ENCODE measurements at regions not wholly inside any gene's neighbourhood (a gene's known extent, or its start where the extent isn't known, plus 50 kb on each side); places are given as distances from the start of the nearest gene placed in this dataset.

DNA sequence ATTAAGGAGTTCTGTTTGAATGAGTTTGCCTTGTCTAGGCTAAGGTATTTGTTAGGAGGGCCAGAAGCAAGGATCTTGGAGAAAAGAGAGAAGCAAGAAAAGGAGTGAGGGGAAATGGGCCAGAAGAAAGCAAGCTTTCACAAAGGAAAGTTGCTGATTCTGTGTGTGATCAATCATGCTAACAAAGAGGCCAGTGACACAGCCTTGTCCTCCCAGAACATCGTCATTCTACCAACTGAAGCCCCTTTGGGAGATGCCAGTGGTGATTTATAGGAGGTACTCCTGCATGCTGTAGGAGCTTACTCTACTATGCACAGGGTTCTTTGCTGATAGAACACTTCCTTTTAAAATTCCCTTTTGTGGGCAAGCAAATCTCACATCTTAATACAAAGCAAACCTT lies 449.2 kb upstream of the SPRED2 start:
- no peak for FAIRE-seq

GRCh38 chr2:65880436-65880835 lies 448.0 kb upstream of the SPRED2 start:
- FAIRE-seq, result no peak

DNA sequence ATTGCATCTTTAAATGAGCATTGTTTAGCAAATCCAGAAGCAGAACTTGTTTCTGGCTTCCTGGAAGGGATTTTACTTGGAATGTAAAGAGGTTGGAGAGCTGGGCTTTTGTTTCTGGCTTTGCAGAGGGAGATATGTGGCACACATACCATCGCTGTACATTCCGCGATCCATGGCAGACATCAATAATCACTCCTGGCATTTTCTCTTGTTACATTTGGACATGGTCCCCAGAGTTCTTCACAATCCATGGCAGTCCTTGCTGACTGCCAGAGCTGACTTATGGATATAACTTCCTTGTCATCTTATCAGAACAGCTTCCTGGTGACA lies 445.6 kb upstream of the SPRED2 start:
- FAIRE-seq, result no peak

DNA sequence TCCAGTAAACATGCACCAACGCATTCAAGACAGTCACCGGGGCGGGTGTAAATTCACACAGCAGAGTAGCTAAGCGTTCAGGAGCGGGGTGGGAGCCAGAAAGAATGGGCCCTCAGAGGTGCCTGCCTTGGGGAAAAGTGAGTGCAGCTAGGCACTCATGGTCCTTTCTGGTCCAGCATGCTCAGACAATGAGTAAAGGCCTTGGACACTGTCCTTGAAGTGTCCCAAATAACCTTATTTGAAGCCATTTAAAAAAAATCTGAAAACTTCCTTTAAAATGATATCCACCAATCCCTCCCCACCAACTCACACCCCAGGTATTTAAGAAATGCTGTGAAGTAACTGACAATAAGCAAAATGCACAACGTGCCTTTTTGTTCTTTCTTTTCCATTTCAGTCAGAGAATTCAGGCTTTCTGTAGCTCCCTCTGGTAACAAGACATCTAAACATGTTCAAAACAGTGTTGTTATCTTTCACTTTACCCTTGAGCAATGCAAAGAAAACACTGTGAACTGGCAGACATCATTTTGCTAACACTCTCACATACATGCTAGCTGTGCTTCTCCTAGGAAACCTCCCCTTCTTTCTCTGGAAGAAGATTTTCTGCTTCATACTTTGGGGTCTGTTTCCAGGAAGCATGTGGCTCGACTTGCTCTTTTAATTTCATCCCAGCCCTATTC lies 445.1 kb upstream of the SPRED2 start:
- FAIRE-seq, result no peak

- no peak for FAIRE-seq
These were observed 443.7 kb upstream of the SPRED2 start for GRCh38 chr2:65876114-65876513.

GRCh38 chr2:65870826-65871225 lies 438.4 kb upstream of the SPRED2 start:
- FAIRE-seq, result no peak

GRCh38 chr2:65869296-65869695 lies 436.9 kb upstream of the SPRED2 start:
- FAIRE-seq, result no peak

DNA sequence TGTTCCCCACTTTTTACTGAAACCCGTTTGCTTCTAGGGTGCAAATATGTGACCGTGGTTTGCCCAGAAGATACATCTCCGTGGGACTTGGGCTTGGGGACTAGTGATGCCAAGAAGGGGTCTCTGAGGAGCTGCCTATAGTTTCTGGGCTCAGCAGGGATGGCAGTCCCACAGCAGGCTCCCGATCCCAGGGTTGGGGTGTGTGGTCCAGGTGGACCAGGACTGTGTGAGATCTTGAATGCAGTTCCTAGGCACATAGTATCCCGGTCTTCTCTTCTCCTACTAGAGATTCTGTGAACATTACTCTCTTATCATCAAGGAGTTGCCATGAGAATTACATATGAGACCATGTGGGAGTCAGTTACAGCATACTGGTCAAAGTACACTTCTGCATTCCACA lies 435.8 kb upstream of the SPRED2 start:
- no peak for FAIRE-seq

DNA sequence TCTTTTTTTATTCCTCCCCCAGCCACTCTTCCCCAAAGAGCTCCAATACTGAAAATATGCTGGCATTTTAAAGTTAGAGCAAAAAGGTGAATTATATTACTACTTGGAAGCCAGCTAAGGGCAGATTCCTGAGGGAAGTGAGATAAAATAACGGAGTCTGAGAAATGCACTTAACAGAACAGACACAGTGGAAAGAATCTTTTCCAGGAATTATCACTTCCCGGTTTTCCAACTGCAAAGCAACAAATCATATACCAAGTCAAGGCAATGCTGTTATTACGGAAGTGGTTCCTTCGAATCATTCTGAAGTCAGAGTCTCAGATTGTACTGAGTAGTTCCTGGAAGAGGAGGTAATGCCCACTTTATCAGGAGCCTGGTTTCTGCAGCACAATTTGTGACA lies 435.0 kb upstream of the SPRED2 start:
- no peak for FAIRE-seq

- no peak for FAIRE-seq
These were observed 433.7 kb upstream of the SPRED2 start for GRCh38 chr2:65866148-65866547.

DNA sequence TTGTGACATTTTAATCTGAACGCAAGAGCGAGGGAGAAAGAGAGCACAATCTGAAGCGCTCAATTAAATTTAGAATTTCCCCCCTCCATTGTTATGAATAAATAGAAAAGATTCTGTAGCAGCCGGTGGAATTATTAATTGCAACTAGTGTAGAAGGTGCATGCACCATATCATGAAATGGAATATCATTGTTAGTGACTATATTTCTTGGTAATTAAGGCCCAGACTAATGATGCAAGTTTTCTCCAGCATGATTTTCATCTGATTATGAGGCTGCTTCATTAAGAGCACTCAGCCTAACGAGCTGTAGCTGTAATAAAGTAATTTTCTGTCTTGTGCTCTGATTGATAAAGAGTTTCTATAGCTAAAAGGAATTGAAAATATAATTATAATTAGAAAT lies 432.2 kb upstream of the SPRED2 start:
- FAIRE-seq, result no peak

DNA sequence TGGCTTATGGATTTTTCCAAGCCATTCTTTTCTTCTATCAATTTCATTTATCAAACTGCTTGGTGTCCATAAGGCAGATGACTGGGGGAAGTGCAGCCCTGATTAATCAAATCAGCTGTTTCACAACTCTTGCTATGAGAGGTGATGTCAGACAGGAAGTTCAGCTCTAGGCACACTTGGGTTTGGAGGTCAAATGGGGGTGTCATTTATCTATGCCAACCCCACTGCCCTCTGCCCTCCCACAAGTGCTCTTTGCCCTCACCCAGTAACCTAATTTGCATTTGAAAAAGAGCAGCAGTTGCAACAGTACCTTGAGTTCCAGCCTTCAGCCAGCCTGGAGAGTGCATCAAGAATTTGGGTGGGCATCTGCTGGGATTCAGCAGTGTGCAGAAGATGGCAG lies 431.3 kb upstream of the SPRED2 start:
- FAIRE-seq, result no peak

- no peak for FAIRE-seq
These were observed 424.5 kb upstream of the SPRED2 start for GRCh38 chr2:65856928-65857327.

DNA sequence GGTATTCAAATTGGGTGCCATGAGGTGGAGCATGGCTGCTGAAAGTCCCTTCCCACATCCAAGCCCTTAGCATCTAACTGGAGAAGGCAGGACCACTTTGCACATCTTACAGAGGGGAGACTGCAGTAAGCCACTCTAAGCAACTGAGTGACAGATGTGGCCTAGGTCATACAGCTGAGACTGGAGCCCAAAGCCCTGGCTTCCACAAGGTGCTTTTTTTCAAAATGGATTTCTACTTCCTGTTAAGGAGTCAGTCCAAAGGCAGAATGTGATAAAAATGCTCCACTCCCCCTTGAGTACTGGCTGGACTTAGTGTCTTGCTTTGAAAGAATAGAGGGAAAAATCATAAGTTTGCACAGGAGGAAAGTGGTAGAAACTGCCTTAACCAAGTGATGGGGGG lies 424.0 kb upstream of the SPRED2 start:
- no peak for FAIRE-seq

DNA sequence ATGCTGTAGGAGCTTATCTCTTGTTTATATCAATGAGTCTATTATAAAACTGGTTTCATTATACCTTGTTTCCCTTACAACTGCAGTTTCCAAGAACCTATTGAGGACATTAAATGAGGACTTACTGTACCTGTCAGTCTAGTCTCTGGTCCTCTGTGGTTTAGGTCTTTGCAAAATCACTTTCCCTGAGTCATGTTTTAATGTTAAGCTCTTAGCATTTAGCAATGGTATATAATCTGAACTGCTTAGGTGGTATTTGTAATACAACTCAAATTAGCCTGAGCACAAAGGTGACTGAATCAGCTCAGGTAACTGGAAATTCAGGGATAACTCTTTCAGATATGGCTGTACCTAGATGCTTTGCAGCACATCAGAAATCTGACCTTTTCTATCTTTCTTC lies 418.3 kb upstream of the SPRED2 start:
- FAIRE-seq, result no peak

DNA sequence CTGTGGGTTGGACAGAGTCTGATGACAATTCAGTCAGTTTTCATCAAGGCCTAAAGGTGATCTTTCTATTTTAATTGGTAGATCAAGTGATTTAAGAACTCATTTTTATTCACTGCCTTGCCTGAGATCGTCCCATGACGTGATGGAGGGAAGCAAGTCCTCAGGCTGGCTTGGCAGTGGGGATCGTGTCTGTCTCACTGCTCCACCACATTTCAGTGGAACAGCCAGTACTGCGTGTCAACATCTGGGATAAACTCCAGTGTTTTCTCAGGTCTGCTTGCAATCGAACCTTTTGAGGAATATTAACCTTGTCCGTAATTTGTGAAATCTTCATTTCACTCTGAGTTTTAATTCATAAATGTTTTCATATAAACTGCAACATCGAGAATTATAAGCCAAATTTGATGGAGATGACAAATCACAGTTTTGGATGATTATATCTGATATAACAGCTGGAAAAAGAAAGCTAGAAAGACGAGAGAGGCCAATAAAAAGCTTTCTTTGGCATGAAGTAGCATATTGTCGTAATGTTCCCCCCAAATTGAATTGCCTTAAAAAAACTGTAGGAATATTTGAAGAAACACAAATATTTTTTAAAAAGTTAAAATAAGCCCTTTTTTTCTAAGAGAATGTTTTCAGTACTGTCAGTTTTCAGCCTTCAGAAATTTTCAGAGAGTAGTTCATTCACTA lies 414.7 kb upstream of the SPRED2 start:
- no peak for FAIRE-seq

DNA sequence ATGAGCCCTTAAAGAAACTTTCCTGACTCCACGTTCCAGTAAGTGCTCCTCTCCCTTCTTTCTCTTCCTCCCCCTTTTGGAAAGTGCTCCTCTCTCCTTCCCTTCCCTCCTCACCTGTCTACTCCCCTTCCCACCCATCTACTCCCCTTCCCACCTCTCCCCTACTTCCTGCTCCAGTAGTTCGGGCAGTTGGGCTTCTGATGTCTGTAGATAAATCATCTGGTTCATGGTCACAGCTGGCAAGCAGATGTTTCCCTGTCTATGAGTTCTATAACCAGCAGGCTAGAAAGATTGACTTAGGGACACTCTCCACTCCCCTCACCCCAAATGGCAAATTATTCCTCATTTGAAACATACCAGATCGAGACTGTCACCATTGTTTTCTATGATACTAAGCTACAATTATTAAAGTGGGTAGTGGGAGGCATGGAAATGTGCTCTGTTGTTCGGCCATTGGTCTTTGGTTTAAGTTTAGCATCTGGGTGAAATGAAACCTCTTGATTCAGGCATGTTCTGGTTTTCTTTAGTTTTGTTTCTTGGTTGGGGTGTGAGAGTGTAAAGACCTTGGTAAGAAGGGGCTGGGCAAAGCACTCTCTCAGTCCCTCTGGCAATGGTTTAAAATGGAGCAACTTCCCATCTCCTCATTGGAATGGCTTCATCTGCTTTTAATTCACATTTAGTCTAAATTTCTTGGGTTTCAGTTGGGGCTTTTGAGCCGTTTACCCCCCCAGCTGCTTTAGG lies 413.2 kb upstream of the SPRED2 start:
- FAIRE-seq, result no peak

DNA sequence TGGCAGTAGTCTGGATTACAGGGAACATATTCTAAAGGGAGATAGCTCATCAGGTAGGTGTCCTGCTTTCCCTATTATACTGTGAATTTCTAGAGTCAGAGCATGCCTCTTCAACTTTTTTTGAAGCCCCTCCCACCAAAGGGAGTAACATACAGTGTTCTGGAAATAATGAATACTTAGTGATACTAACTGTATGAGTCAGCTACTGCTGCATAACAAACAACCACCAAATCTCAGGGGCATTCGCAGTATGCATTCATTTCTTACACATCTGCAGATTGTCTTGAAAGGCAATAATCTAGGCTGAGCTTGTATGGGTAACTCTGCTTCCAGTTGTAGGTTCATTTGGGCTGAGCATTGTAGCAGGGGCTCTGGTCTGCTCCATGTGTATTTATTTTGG lies 409.7 kb upstream of the SPRED2 start:
- FAIRE-seq, result no peak

- FAIRE-seq, result no peak
These were observed 403.7 kb upstream of the SPRED2 start for GRCh38 chr2:65835975-65836549.

DNA sequence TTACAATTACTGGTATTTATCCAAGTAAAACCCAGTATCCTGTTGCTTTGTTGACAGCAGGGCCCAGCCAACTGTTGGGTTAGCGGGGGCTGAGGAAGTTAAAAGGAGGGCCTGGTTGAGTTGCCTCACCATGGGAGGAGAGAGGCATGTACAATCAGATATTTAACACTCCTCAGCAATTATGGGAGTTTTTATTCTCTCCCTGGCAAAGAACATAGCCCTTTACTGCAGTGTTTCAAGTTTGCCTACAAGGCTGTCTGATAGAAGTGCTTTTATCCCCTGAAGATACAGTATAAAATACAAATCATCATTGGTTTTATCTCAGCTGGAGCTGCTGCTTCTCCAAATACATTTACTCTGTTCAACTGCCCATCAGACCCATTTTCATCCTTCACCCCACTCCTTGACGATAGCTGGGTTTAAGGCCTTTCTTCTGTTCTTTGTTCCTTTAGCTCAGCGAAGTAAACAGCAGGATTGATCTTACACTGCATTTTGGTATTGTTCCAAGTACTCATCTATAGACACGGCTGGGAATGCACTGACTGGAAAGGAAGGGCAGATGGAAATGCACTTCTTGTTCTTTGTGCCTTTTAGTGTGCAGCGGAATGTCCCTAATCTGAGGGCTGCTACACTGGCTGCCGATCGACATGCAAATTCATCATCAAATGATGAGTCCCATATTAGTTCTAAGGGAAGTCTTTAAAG lies 402.5 kb upstream of the SPRED2 start:
- FAIRE-seq, result no peak

GRCh38 chr2:65834062-65834461 lies 401.7 kb upstream of the SPRED2 start:
- no peak for FAIRE-seq

DNA sequence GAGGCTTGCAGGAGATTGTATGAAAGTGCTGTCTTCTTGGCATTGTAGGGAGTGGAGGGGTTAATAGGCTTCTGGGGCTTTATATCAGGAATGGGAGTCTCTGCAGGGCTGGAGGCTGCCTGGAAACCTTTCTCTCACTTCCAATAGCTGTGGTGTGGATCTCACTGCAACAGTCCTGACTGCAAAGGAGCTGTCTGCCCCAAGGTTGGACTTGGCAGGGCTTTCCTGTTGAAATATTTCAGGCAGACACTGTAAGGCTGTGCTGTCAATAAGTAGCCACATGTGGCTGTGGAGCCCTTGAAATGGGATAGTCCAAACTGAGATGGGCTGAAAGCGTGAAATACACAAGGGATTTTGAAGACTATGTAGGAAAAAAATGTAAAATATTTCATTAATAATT lies 399.1 kb upstream of the SPRED2 start:
- no peak for FAIRE-seq

DNA sequence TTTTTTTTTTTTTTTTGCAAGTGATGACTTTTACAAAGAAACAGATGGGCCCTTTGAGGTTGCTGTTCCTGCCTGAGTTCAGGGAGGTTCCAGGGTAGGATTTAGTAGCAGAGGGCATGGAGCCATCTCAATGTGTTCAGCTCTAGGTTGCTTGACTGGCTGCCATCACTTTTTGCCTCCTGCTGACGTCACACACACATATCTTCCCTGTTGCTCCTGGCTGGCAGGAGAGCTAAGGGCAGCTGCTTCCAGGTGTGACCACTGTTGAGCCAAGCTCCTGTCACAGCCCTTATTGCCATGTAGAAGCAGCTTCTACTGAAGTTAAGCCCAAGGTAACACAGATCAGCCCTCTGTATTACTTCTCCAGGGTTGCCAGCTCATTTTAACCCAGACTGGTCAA lies 394.2 kb upstream of the SPRED2 start:
- FAIRE-seq, result no peak

All from endometrium (tissue), 2 donors.